ENCODE measurements at regions not wholly inside any gene's neighbourhood (a gene's known extent, or its start where the extent isn't known, plus 50 kb on each side); places are given as distances from the start of the nearest gene placed in this dataset.

DNA sequence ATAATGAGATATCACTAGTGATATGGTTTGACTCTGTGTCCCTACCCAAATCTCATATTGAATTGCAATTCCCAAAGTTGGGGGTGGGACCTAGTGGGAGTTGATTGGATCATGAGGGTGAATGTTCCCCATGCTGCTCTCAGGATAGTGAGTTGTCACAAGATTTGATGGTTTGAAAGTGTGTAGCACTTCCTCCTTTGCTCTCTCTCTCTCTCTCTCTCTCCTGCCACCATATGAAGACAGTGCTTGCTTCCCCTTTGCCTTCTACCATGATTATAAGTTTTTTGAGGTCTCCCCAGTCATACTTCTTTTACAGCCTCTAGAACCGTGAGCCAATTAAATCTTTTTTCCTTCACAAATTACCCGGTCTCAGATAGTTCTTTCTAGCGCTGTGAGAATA lies 1002.0 kb upstream of the ADGRB3 start:
- DNase-seq = no peak

DNA sequence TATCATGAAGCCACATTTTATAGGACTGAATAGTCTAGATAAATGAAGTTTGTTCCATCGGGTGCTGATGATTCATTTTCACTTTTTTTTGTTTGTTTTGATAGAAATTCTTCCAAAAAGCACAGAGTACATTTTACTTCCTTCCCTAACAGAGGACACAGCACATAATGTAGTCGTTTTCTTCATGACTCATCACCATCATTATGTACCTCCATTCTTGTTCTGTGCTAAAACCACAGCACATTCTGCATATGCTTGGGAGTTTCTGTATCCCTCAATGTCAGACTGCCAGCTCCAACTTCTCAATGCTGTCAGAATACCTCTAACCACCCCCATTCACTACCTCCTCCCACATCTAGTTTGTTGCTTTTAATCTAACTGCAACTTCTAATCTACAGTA lies 1004.9 kb upstream of the ADGRB3 start:
- no peak for DNase-seq

GRCh38 chr6:67629258-67629657 lies 1005.8 kb upstream of the ADGRB3 start:
- no peak for DNase-seq

GRCh38 chr6:67615796-67616195 lies 1019.3 kb upstream of the ADGRB3 start:
- no peak for DNase-seq

- DNase-seq = no peak
Observed at GRCh38 chr6:67608099-67608749, 1026.9 kb upstream of the ADGRB3 start.

GRCh38 chr6:67606906-67607828 lies 1027.9 kb upstream of the ADGRB3 start:
- no peak for DNase-seq

- no peak for DNase-seq
Observed at GRCh38 chr6:67594366-67594765, 1040.7 kb upstream of the ADGRB3 start.

DNA sequence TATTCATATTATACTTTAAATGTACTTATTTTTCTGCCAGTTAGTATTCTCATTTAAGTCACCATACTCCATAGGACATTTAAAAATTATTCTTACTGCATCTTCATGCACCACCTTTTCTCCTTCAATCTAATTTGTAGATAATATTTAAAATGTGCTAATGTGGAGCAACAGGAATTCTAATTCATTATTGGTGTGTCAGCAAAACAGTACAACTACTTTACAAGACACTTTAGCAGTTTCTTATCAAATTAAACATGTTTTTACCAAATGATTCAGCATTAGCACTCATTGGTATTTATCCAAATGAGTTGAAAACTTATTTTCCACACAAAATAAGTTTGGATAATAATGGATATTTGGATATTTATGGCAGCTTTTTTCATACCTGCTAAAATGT lies 1041.8 kb upstream of the ADGRB3 start:
- DNase-seq = no peak

- no peak for DNase-seq
Observed at GRCh38 chr6:67591910-67592309, 1043.2 kb upstream of the ADGRB3 start.

DNA sequence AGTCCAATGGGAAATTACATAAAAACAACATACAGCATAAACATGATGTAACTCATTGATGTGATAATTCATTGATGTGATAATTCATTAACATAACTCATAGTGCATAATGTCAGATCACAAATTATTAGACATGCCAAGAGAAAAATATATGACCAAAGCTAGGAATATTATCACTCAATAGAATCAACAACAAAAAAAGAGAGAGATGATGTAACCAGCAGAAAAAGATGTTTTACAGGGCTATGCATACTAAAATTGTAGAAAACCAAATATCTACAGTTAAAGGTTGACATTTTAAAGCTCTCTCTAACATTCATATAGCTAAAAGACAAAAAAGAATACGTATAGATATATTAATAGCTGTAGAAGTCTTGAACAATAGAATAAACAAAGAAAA lies 1067.2 kb upstream of the ADGRB3 start:
- DNase-seq = no peak

DNA sequence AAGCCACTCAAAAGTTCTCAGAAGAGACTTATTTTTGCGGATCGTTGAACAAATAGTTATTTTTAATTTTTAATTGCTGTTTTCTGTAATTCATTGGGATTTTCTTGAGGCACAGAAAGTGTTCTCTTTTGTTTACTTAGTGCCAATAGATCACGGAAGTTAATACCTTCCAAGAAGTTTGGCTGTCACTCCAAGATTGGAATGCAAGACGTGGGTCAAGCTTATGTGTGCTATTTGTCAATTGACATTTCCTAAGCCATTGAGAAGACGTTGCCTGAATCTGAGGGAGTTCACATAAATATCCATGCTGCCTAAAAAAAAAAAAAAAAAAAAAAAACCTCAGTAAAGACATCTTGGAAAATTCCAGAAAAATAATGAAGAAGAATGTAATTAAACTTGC lies 1071.4 kb upstream of the ADGRB3 start:
- DNase-seq = no peak

- no peak for DNase-seq
Observed at GRCh38 chr6:67560068-67560467, 1075.0 kb upstream of the ADGRB3 start.

GRCh38 chr6:67558985-67559384 lies 1076.1 kb upstream of the ADGRB3 start:
- DNase-seq = no peak

DNA sequence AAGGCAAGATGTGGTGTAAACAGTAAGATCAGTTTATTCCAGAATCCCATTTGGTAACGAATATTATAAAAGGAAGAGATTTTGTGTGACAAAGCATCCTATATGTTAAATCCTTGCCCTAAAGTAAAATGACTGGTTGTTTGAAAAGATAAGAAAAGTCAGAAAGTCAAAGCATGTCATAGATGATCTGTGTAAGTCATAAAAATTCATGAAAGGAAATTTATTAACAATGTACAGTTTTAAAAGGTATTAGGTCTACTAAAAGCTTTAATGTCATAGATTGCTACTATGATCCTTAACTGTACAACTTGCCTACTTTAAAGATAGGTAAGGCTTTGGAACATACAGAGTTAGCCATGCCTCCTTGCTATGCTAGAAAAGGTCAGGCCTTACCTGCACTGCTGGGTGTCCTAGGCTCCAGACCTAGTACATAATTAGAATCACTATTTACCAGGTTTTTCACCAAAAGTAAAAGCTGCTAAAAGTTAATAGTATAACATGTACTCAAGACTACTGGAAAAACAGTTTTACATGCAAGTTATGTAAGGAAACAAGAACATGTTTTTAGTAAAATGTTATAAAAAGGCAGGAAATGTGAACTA lies 1090.1 kb upstream of the ADGRB3 start:
- no peak for DNase-seq

GRCh38 chr6:67541586-67541985 lies 1093.5 kb upstream of the ADGRB3 start:
- no peak for DNase-seq

GRCh38 chr6:67538032-67538431 lies 1097.0 kb upstream of the ADGRB3 start:
- no peak for DNase-seq

DNA sequence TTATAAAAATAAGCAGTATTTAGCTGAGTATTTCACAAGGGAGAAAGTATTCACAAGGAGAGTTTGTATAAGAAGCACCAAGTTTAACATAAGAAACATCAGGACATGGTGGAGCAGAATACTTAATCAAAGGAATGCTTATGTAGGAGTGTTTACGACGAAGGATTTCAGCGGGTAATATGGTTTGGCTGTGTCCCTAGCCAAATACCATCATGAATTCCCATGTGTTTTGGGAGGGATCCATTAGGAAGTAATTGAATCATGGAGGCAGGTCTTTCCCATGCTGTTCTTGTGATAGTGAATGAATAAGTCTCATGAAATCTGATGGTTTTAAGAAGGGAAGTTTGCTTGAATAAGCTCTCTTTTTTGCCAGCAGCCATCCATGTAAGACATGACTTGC lies 1099.1 kb upstream of the ADGRB3 start:
- DNase-seq = no peak

- no peak for DNase-seq
Observed at GRCh38 chr6:67506352-67506751, 1128.7 kb upstream of the ADGRB3 start.

GRCh38 chr6:67501755-67502154 lies 1133.3 kb upstream of the ADGRB3 start:
- DNase-seq = no peak

DNA sequence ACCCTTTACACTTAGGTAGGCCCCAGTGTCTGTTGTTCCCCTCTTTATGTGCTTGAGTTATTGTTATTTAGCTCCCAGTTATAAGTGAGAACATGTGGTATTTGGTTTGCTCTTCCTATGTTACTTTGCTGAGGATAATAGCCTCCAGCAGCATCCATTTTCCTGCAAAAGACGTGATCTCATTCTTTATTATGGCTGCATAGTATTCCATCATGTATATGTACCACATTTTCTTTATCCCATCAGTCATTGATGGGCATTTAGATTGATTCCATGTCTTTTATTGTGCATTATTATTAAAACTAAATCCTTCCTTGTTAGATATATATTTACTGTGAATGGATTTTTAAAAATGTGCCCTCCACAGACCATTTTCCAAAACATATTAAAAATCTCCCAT lies 1137.3 kb upstream of the ADGRB3 start:
- DNase-seq = no peak

GRCh38 chr6:67496191-67496590 lies 1138.9 kb upstream of the ADGRB3 start:
- no peak for DNase-seq

DNA sequence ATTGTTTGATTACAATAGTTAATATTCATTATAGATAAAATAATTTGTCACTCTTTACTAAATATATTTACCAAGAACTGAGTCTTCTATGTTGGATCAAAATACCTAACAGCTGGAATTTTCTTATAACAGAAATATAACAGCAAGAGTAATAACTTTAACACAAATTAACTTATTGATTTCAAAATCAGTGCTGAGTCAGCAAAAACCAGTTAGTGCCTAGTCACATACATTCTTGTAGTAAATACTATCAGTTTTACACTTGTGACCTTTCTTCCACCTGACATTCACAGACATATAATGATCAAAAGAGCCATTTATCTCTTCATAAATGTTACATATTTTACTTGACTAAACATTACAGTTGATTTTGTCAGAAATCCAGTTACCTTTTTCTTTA lies 1141.4 kb upstream of the ADGRB3 start:
- DNase-seq = no peak

GRCh38 chr6:67475700-67476099 lies 1159.4 kb upstream of the ADGRB3 start:
- no peak for DNase-seq

DNA sequence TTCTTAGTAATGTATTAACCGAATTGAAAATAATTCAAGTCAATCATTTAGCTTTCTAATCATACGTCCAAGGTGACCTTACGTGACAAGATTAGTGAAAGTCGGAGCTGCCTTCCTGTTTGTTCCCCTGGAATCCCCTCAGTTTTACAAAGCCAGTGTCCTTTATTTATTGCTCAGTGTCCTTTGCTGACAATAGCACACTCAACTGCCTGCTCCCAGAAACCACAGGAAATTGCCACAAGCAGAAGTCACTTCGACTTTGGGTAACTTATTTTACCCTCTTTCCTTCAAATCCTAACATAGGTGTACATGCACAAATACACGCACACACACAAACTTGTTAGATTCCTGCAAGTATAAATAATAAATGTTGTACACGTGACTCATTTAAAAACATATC lies 1167.7 kb upstream of the ADGRB3 start:
- no peak for DNase-seq

Data from hematopoietic multipotent progenitor cell treated with erythropoietin and hydrocortisone succinate and interleukin-3 and kit ligand, for 6 days (in vitro differentiated cells).